IMR-90 (cell line): ENCODE measurements at regions not wholly inside any gene's neighbourhood (a gene's known extent, or its start where the extent isn't known, plus 50 kb on each side); places are given as distances from the start of the nearest gene placed in this dataset.

ENCODE experiments used
- ATAC-seq: fragments of 200-7000 bp; cut with Tn5 transposase; 2 replicates; pipeline ENCODE4 v1.9.1; 2020; ENCODE audit warnings: low read depth, mild to moderate bottlenecking, moderate library complexity
- BruUV-seq: library from RNA; stranded (reverse); fragments of 400-500 nt; replicated peaks from 2 replicates; lab custom pipeline; 2021; lab: Mats Ljungman, UMichigan
- CTCF ChIA-PET: fragments of 300-600 bp; formaldehyde crosslinking; extraction: SDS; loops from one replicate; lab custom pipeline; 2021; ENCODE audit warnings: antibody characterized with exemption; lab: Yijun Ruan, JAX
- POLR2A ChIA-PET: fragments of 300-600 bp; sonication (Branson Sonifier 250); formaldehyde crosslinking; loops from one replicate; lab custom pipeline; 2022; ENCODE audit warnings: antibody characterized with exemption; ENCODE audit not compliant: unreplicated experiment; lab: Charles Lee
- DNase-seq: peaks from one replicate; pipeline ENCODE4 v3.0.0; 2013
- H2AFZ ChIP-seq: replicated peaks from 2 replicates; pipeline ENCODE3; 2013; ENCODE audit warnings: low read length, mild to moderate bottlenecking; ENCODE audit not compliant: poor library complexity
- H2AK5ac ChIP-seq: 2 replicates; pipeline ENCODE4 v1.6.1; 2013; ENCODE audit warnings: low read depth, low read length, inconsistent platforms
- H2AK9ac ChIP-seq: replicated peaks from 2 replicates; pipeline ENCODE3; 2013; ENCODE audit warnings: mild to moderate bottlenecking, low read depth, low read length, moderate library complexity; ENCODE audit not compliant: poor library complexity
- H2BK120ac ChIP-seq: 2 replicates; pipeline ENCODE4 v1.6.1; 2013; ENCODE audit warnings: low read depth, low read length, inconsistent platforms
- H2BK15ac ChIP-seq: 3 replicates; pipeline ENCODE4 v1.6.1; 2013; ENCODE audit warnings: low read depth, low read length, inconsistent platforms
- H2BK20ac ChIP-seq: 2 replicates; pipeline ENCODE4 v1.6.1; 2013; ENCODE audit warnings: low read depth, mild to moderate bottlenecking, inconsistent platforms, low read length, moderate library complexity
- H2BK5ac ChIP-seq: 2 replicates; pipeline ENCODE4 v1.6.1; 2013; ENCODE audit warnings: mild to moderate bottlenecking, low read depth, low read length, inconsistent platforms; ENCODE audit not compliant: poor library complexity, severe bottlenecking
- H3K14ac ChIP-seq: replicated peaks from 2 replicates; pipeline ENCODE4 v1.6.1; 2013; ENCODE audit warnings: low read depth, low read length, inconsistent platforms
- H3K18ac ChIP-seq: 2 replicates; pipeline ENCODE4 v1.6.1; 2013; ENCODE audit warnings: low read depth, low read length, control low read depth
- H3K23ac ChIP-seq: 2 replicates; pipeline ENCODE4 v1.6.1; 2013; ENCODE audit warnings: low read depth, low read length, inconsistent platforms
- H3K27ac ChIP-seq: 2 replicates; pipeline ENCODE4 v1.5.1; 2013; ENCODE audit warnings: mild to moderate bottlenecking, control low read depth, low read length; ENCODE audit not compliant: insufficient read depth
- H3K27me3 ChIP-seq: 2 replicates; pipeline ENCODE4 v1.6.1; 2013; ENCODE audit warnings: low read length; ENCODE audit not compliant: control insufficient read depth, insufficient read depth
- H3K36me3 ChIP-seq: 2 replicates; pipeline ENCODE4 v1.6.1; 2013; ENCODE audit warnings: low read length, mixed read lengths; ENCODE audit not compliant: control insufficient read depth, insufficient read depth
- H3K4ac ChIP-seq: 2 replicates; pipeline ENCODE4 v1.6.1; 2013; ENCODE audit warnings: low read depth, low read length, inconsistent platforms
- H3K4me1 ChIP-seq: 2 replicates; pipeline ENCODE4 v1.6.1; 2013; ENCODE audit warnings: low read length, mixed read lengths; ENCODE audit not compliant: control insufficient read depth, insufficient read depth
- H3K4me2 ChIP-seq: 2 replicates; pipeline ENCODE4 v1.6.1; 2013; ENCODE audit warnings: low read depth, mild to moderate bottlenecking, control low read depth, low read length, moderate library complexity
- H3K4me3 ChIP-seq: 2 replicates; pipeline ENCODE4 v1.5.1; 2013; ENCODE audit warnings: low read depth, mild to moderate bottlenecking, control low read depth, low read length, moderate library complexity; ENCODE audit not compliant: insufficient read depth
- H3K56ac ChIP-seq: 2 replicates; pipeline ENCODE4 v1.6.1; 2013; ENCODE audit warnings: low read length, inconsistent platforms; ENCODE audit not compliant: insufficient read depth; ENCODE audit errors: extremely low read depth
- H3K79me1 ChIP-seq, 2 experiments: 2 replicates each; pipeline ENCODE4 v1.6.1; 2013; ENCODE audit warnings: low read length in 2 of 2, inconsistent platforms in 1 of 2, low read depth in 1 of 2
- H3K9ac ChIP-seq: 2 replicates; pipeline ENCODE4 v1.6.1; 2013; ENCODE audit warnings: low read depth, low read length, control low read depth
- H3K9me1 ChIP-seq: 2 replicates; pipeline ENCODE4 v1.6.1; 2013; ENCODE audit warnings: low read length, inconsistent platforms; ENCODE audit not compliant: insufficient read depth
- H3K9me3 ChIP-seq: 2 replicates; pipeline ENCODE4 v1.6.1; 2013; ENCODE audit warnings: low read length; ENCODE audit not compliant: control insufficient read depth, insufficient read depth
- H4K20me1 ChIP-seq: 2 replicates; pipeline ENCODE4 v1.6.1; 2013; ENCODE audit warnings: low read length, inconsistent platforms; ENCODE audit not compliant: insufficient read depth
- H4K5ac ChIP-seq: 2 replicates; pipeline ENCODE4 v1.6.1; 2013; ENCODE audit warnings: mild to moderate bottlenecking, low read depth, low read length, control low read depth
- H4K8ac ChIP-seq, 2 experiments: 2 replicates each; pipeline ENCODE4 v1.6.1; 2013; ENCODE audit warnings: low read depth in 2 of 2, low read length in 2 of 2, control low read depth in 1 of 2, inconsistent platforms in 1 of 2
- H4K91ac ChIP-seq: 2 replicates; pipeline ENCODE4 v1.6.1; 2013; ENCODE audit warnings: low read depth, low read length, inconsistent platforms; ENCODE audit not compliant: insufficient read depth
- BHLHE40 ChIP-seq: fragments of 150-350 bp; IDR thresholded peaks from 2 replicates; pipeline ENCODE4 v1.6.1; 2016; ENCODE audit warnings: mild to moderate bottlenecking, low read depth, low read length
- CHD1 ChIP-seq: IDR thresholded peaks from 2 replicates; pipeline ENCODE4 v1.6.1; 2012; ENCODE audit warnings: low read depth, low read length, improper control_type of control experiment
- CTCF ChIP-seq: conservative IDR thresholded peaks from 2 replicates; pipeline ENCODE4 v1.5.1; 2012; ENCODE audit warnings: mild to moderate bottlenecking, low read depth, low read length, improper control_type of control experiment
- ELK1 ChIP-seq: fragments of 150-350 bp; IDR thresholded peaks from 2 replicates; pipeline ENCODE4 v1.6.1; 2016; ENCODE audit warnings: low read depth, mild to moderate bottlenecking, low read length, moderate library complexity, borderline replicate concordance
- NFE2L2 ChIP-seq: fragments of 150-350 bp; IDR thresholded peaks from 2 replicates; pipeline ENCODE4 v1.6.1; 2016; ENCODE audit warnings: low read depth, mild to moderate bottlenecking, low read length
- POLR2A ChIP-seq: IDR thresholded peaks from 2 replicates; pipeline ENCODE4 v1.6.1; 2012; ENCODE audit warnings: mild to moderate bottlenecking, low read depth, low read length
- RAD21 ChIP-seq: IDR thresholded peaks from 2 replicates; pipeline ENCODE4 v1.6.1; 2012; ENCODE audit warnings: low read length, improper control_type of control experiment
- RCOR1 ChIP-seq: IDR thresholded peaks from 2 replicates; pipeline ENCODE4 v1.6.1; 2012; ENCODE audit warnings: mild to moderate bottlenecking, low read length, improper control_type of control experiment; ENCODE audit not compliant: insufficient replicate concordance
- USF2 ChIP-seq: fragments of 150-350 bp; IDR thresholded peaks from 2 replicates; pipeline ENCODE4 v1.6.1; 2017; ENCODE audit warnings: mild to moderate bottlenecking, antibody characterized with exemption, low read length, low read depth
- WGBS, 2 experiments: methylation state at CpG; one replicate each; pipeline versions ENCODE4 v1.1.5 to v1.1.7; 2013; ENCODE audit warnings: missing lambda C conversion rate in 2 of 2; ENCODE audit not compliant: insufficient read length in 1 of 2; ENCODE audit errors: extremely low coverage in 2 of 2; 5-methylcytosine and 5-hydroxymethylcytosine counted together
- dilution Hi-C: fragments of 300-500 bp; cut with HindIII; formaldehyde crosslinking; loops from one replicate; pipeline ENCODE4 v1.14.3; 2018; ENCODE audit warnings: low sequenced_read_pairs; ENCODE audit not compliant: unreplicated experiment
- in situ Hi-C: fragments of 300-500 bp; cut with MboI; formaldehyde crosslinking; loops from 3 replicates; pipeline ENCODE4 v1.14.3; 2019; ENCODE audit warnings: low sequenced_read_pairs, inconsistent platforms, mixed read lengths
- intact Hi-C: fragments of 100-400 bp; cut with micrococcal nuclease; formaldehyde crosslinking; loops from 2 replicates; pipeline ENCODE4 v1.10.0; 2022

GRCh38 chr2:150788426-150789140 is 301.1 kb upstream of the RND3 start:
- intact Hi-C loops, result loop anchor here (5.0 to 10.0 kb wide), 3 partner anchors 164 to 449 kb away; partner anchors contain the start of gene RND3
- H4K20me1 ChIP-seq, result no peaks in the 10 kb centered on the region

More at GRCh38 chr2:150788426-150789140, 301.1 kb upstream of the RND3 start:
- POLR2A ChIA-PET, result no interaction called here
- Histone ChIP-seq H3K18ac (no peak overlapping the region; the same call in 1 of the 2 replicates), H3K4me3 (no peak overlapping the region), H2BK20ac (no peak overlapping the region), H4K5ac (no peak overlapping the region), H2AK9ac (no peak overlapping the region), H3K9ac (no peak overlapping the region), H3K9me3 (peaks cover 6% of the 10 kb centered on the region), H3K4ac (no peak overlapping the region), H3K36me3 (no peaks in the 10 kb centered on the region), H4K8ac (no peak overlapping the region), H2BK120ac (no peak overlapping the region), H2BK5ac (no peak overlapping the region), H2AFZ (no peak overlapping the region), H3K14ac (no peak overlapping the region), H3K4me1 (peaks cover 3% of the 10 kb centered on the region; the same call in 1 of the 2 replicates), H2BK15ac (no peak overlapping the region), H3K9me1 (no peaks in the 10 kb centered on the region), H2AK5ac (no peak overlapping the region), H3K27ac (no peak overlapping the region), H3K79me1 (no peaks in the 10 kb centered on the region), H3K4me2 (no peak overlapping the region; the same call in 1 of the 2 replicates), H4K91ac (no peak overlapping the region), H3K56ac (no peak overlapping the region), H3K23ac (no peak overlapping the region), H3K27me3 (no peaks in the 10 kb centered on the region)
- in situ Hi-C loops, result no loop called here
- no TSS peak for BruUV-seq
- no CpG with 5 or more reads among the region's 3 CpGs for WGBS, 2 experiments
- CTCF ChIA-PET, result interaction anchor here (1.0 to 1.4 kb wide), 2 partner anchors 9 to 86 kb away, joined by 3 read pairs; no protein-coding TSS in a partner anchor
- DNase-seq, result peak; percentile 43
- ATAC-seq, result peak; percentile 75
- TF ChIP-seq NFE2L2 (no peak), ELK1 (no peak), USF2 (no peak), BHLHE40 (no peak), RCOR1 (no peak), POLR2A (no peak), CTCF (no peak), RAD21 (no peak), CHD1 (no peak)
- dilution Hi-C loops, result no loop called here
